Epithelial cell of esophagus (primary cell): ENCODE measurements at regions not wholly inside any gene's neighbourhood (a gene's known extent, or its start where the extent isn't known, plus 50 kb on each side); places are given as distances from the start of the nearest gene placed in this dataset.

ENCODE experiments used
- DNase-seq: peaks from one replicate; pipeline ENCODE4 v3.0.0; 2010; ENCODE audit warnings: low read depth
- H3K4me3 ChIP-seq: 2 replicates; pipeline ENCODE4 v1.5.1; 2011; ENCODE audit warnings: mild to moderate bottlenecking, low read length, control low read depth
- CTCF ChIP-seq: IDR thresholded peaks from 2 replicates; pipeline ENCODE4 v1.5.1; 2011; ENCODE audit warnings: low read depth, mild to moderate bottlenecking, low read length, control low read depth, inconsistent platforms; ENCODE audit not compliant: insufficient read depth; ENCODE audit errors: missing control alignments

GRCh38 chr2:158025255-158025996, 76.2 kb upstream of the UPP2 start:
- no peak for DNase-seq
- no peak for TF ChIP-seq CTCF

GRCh38 chr2:158024288-158024898, 77.3 kb upstream of the UPP2 start:
- no peak overlapping the region for H3K4me3 ChIP-seq
- DNase-seq, result peak; percentile 58
- peak; percentile 91 for TF ChIP-seq CTCF

More at GRCh38 chr2:158025255-158025996, 76.2 kb upstream of the UPP2 start:
- H3K4me3 ChIP-seq, result no peak overlapping the region

- no peak overlapping the region for H3K4me3 ChIP-seq
- TF ChIP-seq CTCF, result no peak
These were observed 78.8 kb upstream of the UPP2 start for GRCh38 chr2:158022888-158023287.

GRCh38 chr2:158021226-158021625, 80.5 kb upstream of the UPP2 start:
- DNase-seq, result no peak
- no peak for TF ChIP-seq CTCF
- H3K4me3 ChIP-seq, result no peak overlapping the region

More at GRCh38 chr2:158022888-158023287, 78.8 kb upstream of the UPP2 start:
- DNase-seq, result no peak

- TF ChIP-seq CTCF, result no peak
- H3K4me3 ChIP-seq, result no peak overlapping the region
- no peak for DNase-seq
These were observed 86.1 kb upstream of the UPP2 start for GRCh38 chr2:158015428-158016076.

- no peak for TF ChIP-seq CTCF
- no peak overlapping the region for H3K4me3 ChIP-seq
- no peak for DNase-seq
These were observed 87.8 kb upstream of the UPP2 start for GRCh38 chr2:158013891-158014290.
